NK-92 treated with Interleukin-12 subunit alpha and Interleukin-12 subunit beta, amount 100 ng/mL, for 24 hours (cell line): ENCODE measurements at regions not wholly inside any gene's neighbourhood (a gene's known extent, or its start where the extent isn't known, plus 50 kb on each side); places are given as distances from the start of the nearest gene placed in this dataset.
"Not testable (repeated sequence)": the region's sequence is repeated elsewhere in the genome, so short reads cannot be mapped to it uniquely, and the experiment has no call there.

ENCODE experiments used
- DNase-seq: peaks from one replicate; lab custom pipeline; 2025; lab: John Stamatoyannopoulos, UW

- DNase-seq, result no peak
These were observed 1188.0 kb downstream of the DNAJB9 start for GRCh38 chr7:109757713-109758112.

- no peak for DNase-seq
These were observed 1193.9 kb downstream of the DNAJB9 start for GRCh38 chr7:109763611-109764010.

GRCh38 chr7:109772161-109772560 lies 1202.5 kb downstream of the DNAJB9 start:
- no peak for DNase-seq

- no peak for DNase-seq
These were observed 1213.1 kb downstream of the DNAJB9 start for GRCh38 chr7:109782806-109783205.

GRCh38 chr7:109806548-109806947 lies 1236.9 kb downstream of the DNAJB9 start:
- DNase-seq, result no peak

- no peak for DNase-seq
These were observed 1251.5 kb downstream of the DNAJB9 start for GRCh38 chr7:109821156-109821555.

- DNase-seq, result no peak
These were observed 1256.1 kb upstream of the LRRN3 start for GRCh38 chr7:109834851-109835250.

GRCh38 chr7:109835577-109835976 lies 1255.3 kb upstream of the LRRN3 start:
- no peak for DNase-seq

- DNase-seq, result no peak
These were observed 1254.9 kb upstream of the LRRN3 start for GRCh38 chr7:109836016-109836415.

- DNase-seq, result no peak
These were observed 1248.5 kb upstream of the LRRN3 start for GRCh38 chr7:109842386-109842785.

- no peak for DNase-seq
These were observed 1246.6 kb upstream of the LRRN3 start for GRCh38 chr7:109844362-109844761.

GRCh38 chr7:109864230-109864629 lies 1226.7 kb upstream of the LRRN3 start:
- DNase-seq, result no peak

- DNase-seq, result no peak
These were observed 1222.6 kb upstream of the LRRN3 start for GRCh38 chr7:109868215-109868860.

GRCh38 chr7:109873296-109873695 lies 1217.6 kb upstream of the LRRN3 start:
- DNase-seq, result no peak

GRCh38 chr7:109879287-109879828 lies 1211.6 kb upstream of the LRRN3 start:
- DNase-seq, result no peak

- no peak for DNase-seq
These were observed 1200.3 kb upstream of the LRRN3 start for GRCh38 chr7:109890622-109891021.

GRCh38 chr7:109893231-109893630 lies 1197.7 kb upstream of the LRRN3 start:
- DNase-seq, result no peak

GRCh38 chr7:109895536-109895935 lies 1195.4 kb upstream of the LRRN3 start:
- no peak for DNase-seq

- no peak for DNase-seq
These were observed 1189.0 kb upstream of the LRRN3 start for GRCh38 chr7:109901926-109902325.

GRCh38 chr7:109905368-109906065 lies 1185.4 kb upstream of the LRRN3 start:
- DNase-seq, result not testable (repeated sequence)

- DNase-seq, result no peak
These were observed 1175.3 kb upstream of the LRRN3 start for GRCh38 chr7:109915670-109916069.

GRCh38 chr7:109926738-109927137 lies 1164.2 kb upstream of the LRRN3 start:
- no peak for DNase-seq

- no peak for DNase-seq
These were observed 1160.9 kb upstream of the LRRN3 start for GRCh38 chr7:109930049-109930448.

GRCh38 chr7:109939207-109939606 lies 1151.7 kb upstream of the LRRN3 start:
- DNase-seq, result no peak
